Caco-2 (cell line): ENCODE measurements at regions not wholly inside any gene's neighbourhood (a gene's known extent, or its start where the extent isn't known, plus 50 kb on each side); places are given as distances from the start of the nearest gene placed in this dataset.

Source experiments
- BruUV-seq: library from RNA; stranded (reverse); fragments of 400-500 nt; replicated peaks from 2 replicates; lab custom pipeline; 2021; lab: Mats Ljungman, UMichigan
- CTCF ChIA-PET: fragments of 300-600 bp; sonication (Branson Sonifier 250); formaldehyde crosslinking; loops from one replicate; lab custom pipeline; 2022; ENCODE audit warnings: antibody characterized with exemption; lab: Charles Lee
- POLR2A ChIA-PET: fragments of 300-600 bp; sonication (Branson Sonifier 250); formaldehyde crosslinking; loops from one replicate; lab custom pipeline; 2022; ENCODE audit warnings: antibody characterized with exemption; lab: Charles Lee
- DNase-seq, 2 experiments: peaks; one replicate each; pipeline versions ENCODE4 v3.0.0 to v3.0.0-alpha.2; 2020 to 2022
- H3K27me3 ChIP-seq: replicated peaks from 2 replicates; pipeline ENCODE4 v1.6.0; 2011; ENCODE audit warnings: low read length; ENCODE audit not compliant: control insufficient read depth, insufficient read depth
- H3K36me3 ChIP-seq: 2 replicates; pipeline ENCODE4 v1.5.1; 2011; ENCODE audit warnings: low read length; ENCODE audit not compliant: control insufficient read depth, insufficient read depth
- H3K4me1 ChIP-seq: fragments of 250-450 bp; sonication (Bioruptor Pico); 2 replicates; pipeline ENCODE4 v1.5.1; 2020; ENCODE audit warnings: mild to moderate bottlenecking
- H3K4me3 ChIP-seq: 2 replicates; pipeline ENCODE4 v1.5.1; 2011; ENCODE audit warnings: low read depth, mild to moderate bottlenecking, control low read depth, low read length
- H3K9me3 ChIP-seq: fragments of 250-450 bp; sonication (Bioruptor Pico); 2 replicates; pipeline ENCODE4 v1.5.1; 2020; ENCODE audit warnings: mild to moderate bottlenecking, moderate library complexity
- H3K27ac Mint-ChIP-seq: one replicate; pipeline ENCODE4 v1.8.0; 2022; ENCODE audit warnings: mixed read lengths; ENCODE audit not compliant: unreplicated experiment
- H3K27me3 Mint-ChIP-seq: one replicate; pipeline ENCODE4 v1.8.0; 2022; ENCODE audit warnings: mixed read lengths; ENCODE audit not compliant: insufficient read depth, unreplicated experiment
- H3K36me3 Mint-ChIP-seq: one replicate; pipeline ENCODE4 v1.8.0; 2022; ENCODE audit warnings: mild to moderate bottlenecking, mixed read lengths; ENCODE audit not compliant: insufficient read depth, unreplicated experiment
- H3K4me1 Mint-ChIP-seq: one replicate; pipeline ENCODE4 v1.8.0; 2022; ENCODE audit warnings: low read depth, mixed read lengths; ENCODE audit not compliant: unreplicated experiment
- H3K4me3 Mint-ChIP-seq: one replicate; pipeline ENCODE4 v1.8.0; 2022; ENCODE audit warnings: mild to moderate bottlenecking, moderate library complexity, mixed read lengths; ENCODE audit not compliant: unreplicated experiment
- H3K9me3 Mint-ChIP-seq: one replicate; pipeline ENCODE4 v1.8.0; 2022; ENCODE audit warnings: mixed read lengths; ENCODE audit not compliant: unreplicated experiment
- intact Hi-C: fragments of 100-400 bp; cut with micrococcal nuclease; formaldehyde crosslinking; loops from one replicate; pipeline ENCODE4 v1.10.0; 2022; ENCODE audit not compliant: unreplicated experiment
- TF ChIP-seq, protein P1 (sequence below), 2 experiments: fragments of 200-600 bp in 1 of 2; IDR thresholded peaks; 1 replicate in 1 of 2; 2 replicates in 1 of 2; pipeline versions ENCODE4 v1.5.1 to v1.8.0; 2011 to 2022; ENCODE audit warnings: antibody characterized with exemption in 1 of 2, control low read depth in 1 of 2, inconsistent platforms in 1 of 2, low read depth in 1 of 2, low read length in 1 of 2, mild to moderate bottlenecking in 1 of 2, moderate library complexity in 1 of 2; ENCODE audit not compliant: insufficient read depth in 1 of 2, severe bottlenecking in 1 of 2, unreplicated experiment in 1 of 2

DNA sequence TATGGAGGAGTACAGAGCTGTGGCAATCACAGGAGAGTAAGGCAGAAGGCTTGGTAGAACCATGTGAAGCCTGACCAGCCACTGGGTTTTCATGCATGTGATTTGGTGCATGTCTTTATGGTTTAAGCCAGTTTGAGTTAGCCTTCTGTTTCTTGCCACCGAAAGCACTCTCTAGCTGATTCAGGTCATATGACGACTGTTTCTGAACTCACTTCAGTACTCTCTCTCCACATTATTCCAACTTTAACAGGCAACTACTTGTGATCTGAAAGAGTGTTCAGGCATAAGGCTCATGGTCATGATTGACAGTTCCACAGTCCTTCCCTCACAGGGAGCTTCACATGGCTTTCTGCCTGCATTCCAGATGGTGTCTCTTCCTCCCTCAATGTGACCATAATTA, 63.3 kb upstream of the TAB2 start:
- POLR2A ChIA-PET: no interaction called here
- peaks cover 15% of the 10 kb centered on the region for H3K4me1 ChIP-seq
- BruUV-seq: no TSS peak
- H3K9me3 ChIP-seq: no peaks in the 10 kb centered on the region
- Mint-ChIP-seq H3K36me3 (no peaks in the 10 kb centered on the region), H3K4me1 (peaks cover 16% of the 10 kb centered on the region), H3K27ac (peak overlapping the region; percentile 21), H3K4me3 (no peak overlapping the region), H3K27me3 (no peaks in the 10 kb centered on the region), H3K9me3 (peaks cover 7% of the 10 kb centered on the region)
- H3K4me3 ChIP-seq: no peak overlapping the region
- CTCF ChIA-PET: interaction anchor here (0.6 kb wide), 1 partner anchor 228 kb away, joined by 4 read pairs; no protein-coding TSS in a partner anchor
- no peaks in the 10 kb centered on the region for H3K27me3 ChIP-seq
- intact Hi-C loops: no loop called here
- H3K36me3 ChIP-seq: no peaks in the 10 kb centered on the region
- TF ChIP-seq, protein P1, sequence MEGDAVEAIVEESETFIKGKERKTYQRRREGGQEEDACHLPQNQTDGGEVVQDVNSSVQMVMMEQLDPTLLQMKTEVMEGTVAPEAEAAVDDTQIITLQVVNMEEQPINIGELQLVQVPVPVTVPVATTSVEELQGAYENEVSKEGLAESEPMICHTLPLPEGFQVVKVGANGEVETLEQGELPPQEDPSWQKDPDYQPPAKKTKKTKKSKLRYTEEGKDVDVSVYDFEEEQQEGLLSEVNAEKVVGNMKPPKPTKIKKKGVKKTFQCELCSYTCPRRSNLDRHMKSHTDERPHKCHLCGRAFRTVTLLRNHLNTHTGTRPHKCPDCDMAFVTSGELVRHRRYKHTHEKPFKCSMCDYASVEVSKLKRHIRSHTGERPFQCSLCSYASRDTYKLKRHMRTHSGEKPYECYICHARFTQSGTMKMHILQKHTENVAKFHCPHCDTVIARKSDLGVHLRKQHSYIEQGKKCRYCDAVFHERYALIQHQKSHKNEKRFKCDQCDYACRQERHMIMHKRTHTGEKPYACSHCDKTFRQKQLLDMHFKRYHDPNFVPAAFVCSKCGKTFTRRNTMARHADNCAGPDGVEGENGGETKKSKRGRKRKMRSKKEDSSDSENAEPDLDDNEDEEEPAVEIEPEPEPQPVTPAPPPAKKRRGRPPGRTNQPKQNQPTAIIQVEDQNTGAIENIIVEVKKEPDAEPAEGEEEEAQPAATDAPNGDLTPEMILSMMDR (IDR thresholded peaks at IDR 0.05; ENCODE audit: insufficient read depth in 1 of 2, low read depth in 1 of 2, low read length in 1 of 2, severe bottlenecking in 1 of 2, unreplicated experiment in 1 of 2): no peak
- no peak for DNase-seq

DNA sequence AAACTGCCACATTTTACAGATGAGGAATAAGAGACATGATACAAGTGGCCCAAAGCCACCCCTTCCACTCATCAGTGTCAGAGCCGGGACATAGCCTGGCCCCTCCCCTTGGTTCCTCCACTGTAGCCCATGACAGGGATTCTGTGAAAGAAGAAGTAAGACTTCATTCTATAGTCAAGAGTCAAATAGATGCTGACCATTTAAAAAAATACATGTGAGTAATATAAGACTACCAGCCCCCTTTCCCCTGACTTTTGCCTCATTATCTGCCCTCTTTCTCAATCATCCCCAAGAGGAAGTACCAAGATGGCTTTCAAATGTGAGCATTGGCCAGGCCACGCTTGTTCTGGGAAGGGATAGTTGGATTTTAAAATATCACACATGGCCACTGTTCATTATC, 57.8 kb upstream of the TAB2 start:
- intact Hi-C loops: no loop called here
- BruUV-seq: no TSS peak
- H3K36me3 Mint-ChIP-seq: no peaks in the 10 kb centered on the region
- no peaks in the 10 kb centered on the region for H3K27me3 Mint-ChIP-seq
- H3K4me3 Mint-ChIP-seq: no peak overlapping the region
- Histone ChIP-seq H3K9me3 (no peaks in the 10 kb centered on the region), H3K36me3 (no peaks in the 10 kb centered on the region), H3K27me3 (no peaks in the 10 kb centered on the region), H3K4me3 (no peak overlapping the region), H3K4me1 (no peaks in the 10 kb centered on the region)
- TF ChIP-seq, protein P1 (IDR thresholded peaks at IDR 0.05; ENCODE audit: insufficient read depth in 1 of 2, low read depth in 1 of 2, low read length in 1 of 2, severe bottlenecking in 1 of 2, unreplicated experiment in 1 of 2): no peak
- CTCF ChIA-PET: no interaction called here
- POLR2A ChIA-PET: no interaction called here
- DNase-seq: no peak
- no peak overlapping the region for H3K27ac Mint-ChIP-seq
- H3K9me3 Mint-ChIP-seq: no peaks in the 10 kb centered on the region
- no peaks in the 10 kb centered on the region for H3K4me1 Mint-ChIP-seq

DNA sequence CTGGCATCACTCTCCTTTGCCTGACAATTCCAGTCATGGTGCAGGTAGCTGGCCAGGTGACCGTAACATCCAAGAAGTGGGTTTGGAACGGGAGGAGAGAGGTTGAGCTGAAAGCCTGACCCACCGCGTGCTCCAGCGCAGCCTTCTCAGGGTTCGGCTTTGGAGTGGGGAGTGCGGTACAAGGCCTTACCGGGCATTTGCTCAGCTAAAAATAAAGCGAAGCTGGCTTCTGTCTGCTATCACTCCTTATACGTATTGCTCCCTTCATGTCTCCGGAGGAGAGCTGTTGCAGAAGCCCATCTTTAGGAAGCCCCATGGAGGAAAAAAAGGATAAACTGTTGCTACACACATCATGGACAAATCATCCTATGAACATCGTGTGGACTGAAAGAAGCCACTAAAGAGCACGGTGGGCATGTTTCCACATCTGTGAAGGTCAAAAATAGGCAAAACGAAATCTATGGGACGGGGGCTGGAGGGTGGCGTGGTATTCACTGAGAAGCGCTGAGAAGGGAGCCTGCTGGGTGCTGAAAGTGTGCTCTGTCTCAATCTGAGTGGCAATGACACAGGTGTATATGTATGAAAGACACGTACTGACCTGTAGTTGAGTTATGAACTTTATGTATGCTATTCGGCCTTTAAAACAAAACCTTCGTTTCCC, 57.2 kb upstream of the TAB2 start:
- Mint-ChIP-seq H3K9me3 (no peaks in the 10 kb centered on the region), H3K36me3 (no peaks in the 10 kb centered on the region), H3K27ac (no peak overlapping the region), H3K4me3 (no peak overlapping the region), H3K27me3 (no peaks in the 10 kb centered on the region), H3K4me1 (no peaks in the 10 kb centered on the region)
- H3K4me3 ChIP-seq: no peak overlapping the region
- no peaks in the 10 kb centered on the region for H3K27me3 ChIP-seq
- intact Hi-C loops: no loop called here
- H3K9me3 ChIP-seq: no peaks in the 10 kb centered on the region
- no peaks in the 10 kb centered on the region for H3K4me1 ChIP-seq
- no TSS peak for BruUV-seq
- ChIA-PET CTCF (no interaction called here), POLR2A (no interaction called here)
- no peaks in the 10 kb centered on the region for H3K36me3 ChIP-seq
- DNase-seq: no peak
- TF ChIP-seq, protein P1 (IDR thresholded peaks at IDR 0.05; ENCODE audit: insufficient read depth in 1 of 2, low read depth in 1 of 2, low read length in 1 of 2, severe bottlenecking in 1 of 2, unreplicated experiment in 1 of 2): no peak
